K562 (cell line): ENCODE measurements at regions not wholly inside any gene's neighbourhood (a gene's known extent, or its start where the extent isn't known, plus 50 kb on each side); places are given as distances from the start of the nearest gene placed in this dataset.

Experiments
- JUND ChIP-seq, 2 experiments: IDR thresholded peaks; 2 replicates in 1 of 2; 3 replicates in 1 of 2; pipeline ENCODE4 v1.6.1; 2011; ENCODE audit warnings: borderline replicate concordance in 2 of 2, low read depth in 2 of 2, low read length in 2 of 2, improper control_type of control experiment in 1 of 2, missing biosample characterization in 1 of 2, missing genetic modification characterization in 1 of 2, missing genetic modification reagents in 1 of 2
- POLR2AphosphoS2 ChIP-seq: IDR thresholded peaks from 2 replicates; pipeline ENCODE4 v1.6.1; 2012; ENCODE audit warnings: low read length, improper control_type of control experiment
- ZBTB1 ChIP-seq: sonication (generic); formaldehyde crosslinking; IDR thresholded peaks from 2 replicates; pipeline ENCODE4 v1.8.1; 2023; ENCODE audit warnings: missing genetic modification reagents, low read depth, mild to moderate bottlenecking, borderline replicate concordance
- ZNF274 ChIP-seq: IDR thresholded peaks from 2 replicates; pipeline ENCODE4 v1.6.1; 2011; ENCODE audit warnings: low read depth, mild to moderate bottlenecking, low read length, moderate library complexity, borderline replicate concordance

DNA sequence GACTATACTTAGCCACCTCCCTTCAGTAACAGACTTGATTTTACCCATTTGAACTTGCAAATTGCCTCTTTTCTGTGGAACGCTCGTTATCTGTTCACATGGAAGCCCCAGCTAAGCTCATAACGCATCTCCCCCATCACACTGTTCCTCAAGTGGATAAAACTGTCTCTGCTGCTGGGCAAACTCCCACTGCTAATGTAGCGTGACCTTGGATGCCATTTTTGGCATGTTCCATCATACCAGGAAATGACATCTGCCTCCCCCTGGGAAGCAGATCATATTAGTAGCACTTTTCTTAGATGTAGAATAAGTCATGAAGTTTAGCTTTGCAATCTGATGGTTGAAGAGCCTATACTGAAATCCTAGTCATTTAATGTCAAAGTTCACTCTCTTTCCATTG, 528.7 kb upstream of the PLXNA2 start:
- TF ChIP-seq JUND (IDR thresholded peaks at IDR 0.05; ENCODE audit: borderline replicate concordance, low read depth, low read length) = no peak
- TF ChIP-seq JUND (tag; IDR thresholded peaks at IDR 0.05; ENCODE audit: borderline replicate concordance, low read depth, low read length) = no peak
- TF ChIP-seq ZNF274 = no peak
- TF ChIP-seq POLR2AphosphoS2 = no peak
- no peak for TF ChIP-seq ZBTB1
